Osteocyte (in vitro differentiated cells): ENCODE measurements at regions not wholly inside any gene's neighbourhood (a gene's known extent, or its start where the extent isn't known, plus 50 kb on each side); places are given as distances from the start of the nearest gene placed in this dataset.

Source experiments
- DNase-seq: peaks from one replicate; pipeline ENCODE4 v3.0.0; 2021; ENCODE audit warnings: mixed read lengths; ENCODE audit not compliant: unreplicated experiment; ENCODE audit errors: extremely low spot score
- H3K27ac Mint-ChIP-seq: one replicate; pipeline ENCODE4 v1.8.0; 2021; ENCODE audit warnings: mild to moderate bottlenecking, mixed read lengths; ENCODE audit not compliant: unreplicated experiment
- H3K27me3 Mint-ChIP-seq: one replicate; pipeline ENCODE4 v1.8.0; 2021; ENCODE audit warnings: mixed read lengths; ENCODE audit not compliant: unreplicated experiment
- H3K36me3 Mint-ChIP-seq: one replicate; pipeline ENCODE4 v1.8.0; 2021; ENCODE audit warnings: mixed read lengths; ENCODE audit not compliant: unreplicated experiment
- H3K4me1 Mint-ChIP-seq: one replicate; pipeline ENCODE4 v1.8.0; 2021; ENCODE audit warnings: mixed read lengths; ENCODE audit not compliant: unreplicated experiment
- H3K4me3 Mint-ChIP-seq: one replicate; pipeline ENCODE4 v1.8.0; 2021; ENCODE audit warnings: mild to moderate bottlenecking, moderate library complexity, mixed read lengths; ENCODE audit not compliant: unreplicated experiment
- H3K9me3 Mint-ChIP-seq: one replicate; pipeline ENCODE4 v1.8.0; 2021; ENCODE audit warnings: mixed read lengths; ENCODE audit not compliant: unreplicated experiment
- CTCF ChIP-seq: fragments of 200-600 bp; sonication (generic); IDR thresholded peaks from 2 replicates; pipeline ENCODE4 v1.5.0; 2021; ENCODE audit warnings: antibody characterized with exemption, mild to moderate bottlenecking, moderate library complexity

DNA sequence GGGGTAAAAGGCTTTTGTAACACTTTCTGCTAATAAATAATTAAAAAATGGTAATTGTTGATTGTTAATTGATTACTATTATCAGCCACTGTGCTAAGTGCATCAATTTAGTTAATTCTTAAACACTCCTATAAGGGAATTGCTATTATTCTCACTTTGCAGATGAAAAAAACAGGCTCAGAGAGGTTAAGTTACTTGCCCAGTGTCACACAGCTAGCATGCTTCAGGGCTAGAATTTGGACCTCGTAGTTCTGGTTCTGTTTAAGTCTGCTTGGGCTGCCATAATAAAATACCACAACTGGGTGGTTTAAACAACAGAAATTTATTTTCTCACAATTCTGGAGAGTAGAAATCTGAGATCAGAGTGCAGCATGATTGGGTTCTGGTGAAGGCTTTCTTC is 164.8 kb upstream of the TBX18 start:
- Mint-ChIP-seq H3K4me3 (no peak overlapping the region), H3K27me3 (peaks cover 20% of the 10 kb centered on the region), H3K4me1 (no peaks in the 10 kb centered on the region), H3K27ac (no peak overlapping the region), H3K9me3 (no peaks in the 10 kb centered on the region), H3K36me3 (no peaks in the 10 kb centered on the region)
- no peak for DNase-seq
- TF ChIP-seq CTCF: no peak

DNA sequence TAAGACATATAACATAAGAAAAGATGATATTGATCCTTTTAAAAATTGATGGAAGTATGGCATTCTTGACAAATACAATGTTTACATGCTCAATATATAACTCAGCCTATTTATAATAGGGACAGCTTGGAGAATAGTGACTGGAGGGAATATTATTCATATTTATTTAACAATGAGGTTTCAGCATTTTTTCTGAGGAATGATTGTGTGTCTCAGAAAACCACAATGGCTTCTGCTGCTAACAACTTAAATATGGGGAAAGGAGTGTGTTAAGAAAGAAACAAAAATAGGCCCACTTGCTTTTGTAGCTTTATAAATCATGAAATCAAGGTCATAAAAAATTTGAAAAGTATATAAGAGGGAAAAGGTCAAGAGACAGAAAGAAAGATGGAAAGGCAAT is 163.2 kb upstream of the TBX18 start:
- H3K36me3 Mint-ChIP-seq: no peaks in the 10 kb centered on the region
- H3K4me3 Mint-ChIP-seq: no peak overlapping the region
- H3K27me3 Mint-ChIP-seq: peaks cover 27% of the 10 kb centered on the region
- H3K4me1 Mint-ChIP-seq: no peaks in the 10 kb centered on the region
- no peaks in the 10 kb centered on the region for H3K9me3 Mint-ChIP-seq
- no peak for DNase-seq
- no peak for TF ChIP-seq CTCF
- no peak overlapping the region for H3K27ac Mint-ChIP-seq

GRCh38 chr6:84926189-84927155 is 162.1 kb upstream of the TBX18 start:
- Mint-ChIP-seq H3K4me1 (no peaks in the 10 kb centered on the region), H3K9me3 (no peaks in the 10 kb centered on the region), H3K27me3 (peaks cover 27% of the 10 kb centered on the region), H3K4me3 (no peak overlapping the region), H3K27ac (no peak overlapping the region), H3K36me3 (no peaks in the 10 kb centered on the region)
- DNase-seq: no peak
- TF ChIP-seq CTCF: no peak

DNA sequence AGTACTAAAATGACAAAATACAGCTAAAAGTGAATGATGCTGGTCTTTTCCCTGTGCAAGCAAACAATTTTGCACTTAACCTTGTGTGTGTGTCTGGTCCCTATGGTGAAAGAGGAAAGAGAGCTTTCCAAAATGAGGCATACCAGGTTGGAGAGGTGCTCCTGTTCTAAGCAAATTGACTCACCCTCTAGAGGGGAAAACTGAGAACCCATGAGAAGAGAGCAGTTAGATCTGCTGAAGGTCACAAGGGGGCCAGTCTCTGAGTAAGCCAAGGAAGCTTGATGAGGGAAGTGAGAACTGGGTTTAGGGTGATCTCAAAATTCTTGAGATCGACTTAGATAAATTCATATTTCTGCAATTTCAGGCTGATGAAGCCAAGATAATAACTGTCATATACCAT is 157.5 kb upstream of the TBX18 start:
- Mint-ChIP-seq H3K27me3 (peaks cover 25% of the 10 kb centered on the region), H3K4me1 (no peaks in the 10 kb centered on the region), H3K27ac (no peak overlapping the region), H3K36me3 (no peaks in the 10 kb centered on the region), H3K4me3 (no peak overlapping the region), H3K9me3 (no peaks in the 10 kb centered on the region)
- no peak for TF ChIP-seq CTCF
- no peak for DNase-seq

DNA sequence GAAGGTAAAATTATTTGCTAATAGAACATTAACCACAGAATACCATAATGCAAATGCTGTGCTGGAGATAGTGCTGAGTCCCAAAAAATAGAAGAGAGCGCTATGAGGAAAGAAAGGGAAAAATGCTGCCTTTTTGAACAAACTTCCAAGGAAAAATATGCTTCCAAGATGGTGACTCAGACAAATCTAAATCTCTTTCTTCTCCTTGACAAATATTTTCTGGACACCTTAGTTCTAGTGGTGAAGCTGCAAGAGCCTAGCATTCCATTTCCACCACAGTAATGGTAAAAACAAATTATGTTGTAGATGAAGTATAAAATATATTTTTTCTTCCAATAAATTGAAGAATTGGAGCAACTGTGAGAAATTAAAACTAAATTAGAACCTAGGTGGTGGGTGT is 155.6 kb upstream of the TBX18 start:
- Mint-ChIP-seq H3K36me3 (no peaks in the 10 kb centered on the region), H3K4me1 (no peaks in the 10 kb centered on the region), H3K27me3 (peaks cover 21% of the 10 kb centered on the region), H3K9me3 (no peaks in the 10 kb centered on the region), H3K4me3 (no peak overlapping the region), H3K27ac (no peak overlapping the region)
- no peak for TF ChIP-seq CTCF
- DNase-seq: no peak
